ENCODE measurements at regions not wholly inside any gene's neighbourhood (a gene's known extent, or its start where the extent isn't known, plus 50 kb on each side); places are given as distances from the start of the nearest gene placed in this dataset.
"Not testable (repeated sequence)": the region's sequence is repeated elsewhere in the genome, so short reads cannot be mapped to it uniquely, and the experiment has no call there.

GRCh38 chr3:167018591-167019111, 361.4 kb downstream of the ZBBX start:
- H3K9ac ChIP-seq (ENCODE audit: low read length in 5 of 5); H3K4me3 ChIP-seq (ENCODE audit: low read depth in 1 of 5, low read length in 5 of 5); H3K9me3 ChIP-seq (ENCODE audit: control insufficient read depth in 5 of 5, low read length in 5 of 5); H3K27me3 ChIP-seq (ENCODE audit: control insufficient read depth in 5 of 5, insufficient read depth in 4 of 5, low read length in 5 of 5); H3K36me3 ChIP-seq (ENCODE audit: control insufficient read depth in 5 of 5, insufficient read depth in 5 of 5, low read length in 5 of 5); H3K27ac ChIP-seq (ENCODE audit: low read depth, low read length); H3K4me1 ChIP-seq (ENCODE audit: control insufficient read depth in 5 of 5, insufficient read depth in 5 of 5, low read length in 5 of 5): not testable (repeated sequence)

GRCh38 chr3:167012691-167013090, 367.4 kb downstream of the ZBBX start:
- Histone ChIP-seq H3K27me3 (ENCODE audit: control insufficient read depth in 5 of 5, insufficient read depth in 4 of 5, low read length in 5 of 5) (no peaks in the 10 kb centered on the region), H3K27ac (ENCODE audit: low read depth, low read length) (no peak overlapping the region), H3K4me3 (ENCODE audit: low read depth in 1 of 5, low read length in 5 of 5) (no peak overlapping the region), H3K36me3 (ENCODE audit: control insufficient read depth in 5 of 5, insufficient read depth in 5 of 5, low read length in 5 of 5) (no peaks in the 10 kb centered on the region), H3K4me1 (ENCODE audit: control insufficient read depth in 5 of 5, insufficient read depth in 5 of 5, low read length in 5 of 5) (no peaks in the 10 kb centered on the region), H3K9me3 (ENCODE audit: control insufficient read depth in 5 of 5, low read length in 5 of 5) (peaks cover 0 to 3% (median 0%) of the 10 kb centered on the region in 5 donors), H3K9ac (ENCODE audit: low read length in 5 of 5) (no peak overlapping the region)

- H3K9ac ChIP-seq (ENCODE audit: low read length in 5 of 5), result no peak overlapping the region
Observed at GRCh38 chr3:167008791-167009190, 371.3 kb downstream of the ZBBX start.

GRCh38 chr3:167001374-167001773, 378.7 kb downstream of the ZBBX start:
- H3K9ac ChIP-seq (ENCODE audit: low read length in 5 of 5), result no peak overlapping the region
- no peaks in the 10 kb centered on the region for H3K4me1 ChIP-seq (ENCODE audit: control insufficient read depth in 5 of 5, insufficient read depth in 5 of 5, low read length in 5 of 5)
- no peak overlapping the region for H3K27ac ChIP-seq (ENCODE audit: low read depth, low read length)
- no peak overlapping the region for H3K4me3 ChIP-seq (ENCODE audit: low read depth in 1 of 5, low read length in 5 of 5)
- H3K27me3 ChIP-seq (ENCODE audit: control insufficient read depth in 5 of 5, insufficient read depth in 4 of 5, low read length in 5 of 5), result no peaks in the 10 kb centered on the region
- H3K9me3 ChIP-seq (ENCODE audit: control insufficient read depth in 5 of 5, low read length in 5 of 5), result peaks cover 0 to 17% (median 10%) of the 10 kb centered on the region in 5 donors
- no peaks in the 10 kb centered on the region for H3K36me3 ChIP-seq (ENCODE audit: control insufficient read depth in 5 of 5, insufficient read depth in 5 of 5, low read length in 5 of 5)

More at GRCh38 chr3:167008791-167009190, 371.3 kb downstream of the ZBBX start:
- Histone ChIP-seq H3K4me3 (ENCODE audit: low read depth in 1 of 5, low read length in 5 of 5) (no peak overlapping the region), H3K36me3 (ENCODE audit: control insufficient read depth in 5 of 5, insufficient read depth in 5 of 5, low read length in 5 of 5) (no peaks in the 10 kb centered on the region), H3K9me3 (ENCODE audit: control insufficient read depth in 5 of 5, low read length in 5 of 5) (peaks cover 0 to 3% (median 0%) of the 10 kb centered on the region in 5 donors), H3K27me3 (ENCODE audit: control insufficient read depth in 5 of 5, insufficient read depth in 4 of 5, low read length in 5 of 5) (no peaks in the 10 kb centered on the region), H3K27ac (ENCODE audit: low read depth, low read length) (no peak overlapping the region), H3K4me1 (ENCODE audit: control insufficient read depth in 5 of 5, insufficient read depth in 5 of 5, low read length in 5 of 5) (no peaks in the 10 kb centered on the region)

DNA sequence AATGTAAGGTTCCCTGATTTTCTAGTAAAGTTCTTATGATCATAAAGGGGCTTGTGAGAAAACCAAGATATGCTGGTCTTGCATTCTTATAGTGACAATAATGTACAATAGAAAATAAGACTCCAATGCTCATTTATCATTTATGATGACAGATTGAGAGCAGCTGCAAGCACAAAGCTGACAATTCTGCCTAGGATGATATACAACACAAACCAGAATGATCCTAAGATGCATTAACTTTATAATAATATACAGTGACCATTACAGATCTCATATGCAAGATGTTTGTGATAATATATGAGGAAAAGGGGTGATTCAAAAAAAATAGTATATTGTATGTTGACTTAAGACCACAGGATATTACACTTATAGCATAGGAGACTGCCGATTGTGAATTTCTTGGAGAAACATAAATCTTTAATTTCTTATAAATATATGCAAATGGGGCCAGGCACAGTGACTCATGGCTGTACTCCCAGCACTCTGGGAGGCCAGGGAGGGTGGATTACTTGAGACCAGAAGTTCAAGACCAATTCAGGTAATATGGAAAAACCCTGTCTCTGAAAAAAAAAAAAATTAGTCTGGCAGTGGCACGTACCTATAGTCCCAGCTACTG, 387.0 kb downstream of the ZBBX start:
- no peak overlapping the region for H3K9ac ChIP-seq (ENCODE audit: low read length in 5 of 5)
- no peaks in the 10 kb centered on the region for H3K36me3 ChIP-seq (ENCODE audit: control insufficient read depth in 5 of 5, insufficient read depth in 5 of 5, low read length in 5 of 5)
- no peaks in the 10 kb centered on the region for H3K4me1 ChIP-seq (ENCODE audit: control insufficient read depth in 5 of 5, insufficient read depth in 5 of 5, low read length in 5 of 5)
- H3K27me3 ChIP-seq (ENCODE audit: control insufficient read depth in 5 of 5, insufficient read depth in 4 of 5, low read length in 5 of 5), result no peaks in the 10 kb centered on the region
- H3K4me3 ChIP-seq (ENCODE audit: low read depth in 1 of 5, low read length in 5 of 5), result no peak overlapping the region
- H3K9me3 ChIP-seq (ENCODE audit: control insufficient read depth in 5 of 5, low read length in 5 of 5), result no peaks in the 10 kb centered on the region
- H3K27ac ChIP-seq (ENCODE audit: low read depth, low read length), result no peak overlapping the region

GRCh38 chr3:166986000-166986399, 394.1 kb downstream of the ZBBX start:
- no peak overlapping the region for H3K4me3 ChIP-seq (ENCODE audit: low read depth in 1 of 5, low read length in 5 of 5)
- H3K27me3 ChIP-seq (ENCODE audit: control insufficient read depth in 5 of 5, insufficient read depth in 4 of 5, low read length in 5 of 5), result no peaks in the 10 kb centered on the region
- no peak overlapping the region for H3K9ac ChIP-seq (ENCODE audit: low read length in 5 of 5)
- H3K27ac ChIP-seq (ENCODE audit: low read depth, low read length), result no peak overlapping the region
- no peaks in the 10 kb centered on the region for H3K9me3 ChIP-seq (ENCODE audit: control insufficient read depth in 5 of 5, low read length in 5 of 5)
- no peaks in the 10 kb centered on the region for H3K4me1 ChIP-seq (ENCODE audit: control insufficient read depth in 5 of 5, insufficient read depth in 5 of 5, low read length in 5 of 5)
- no peaks in the 10 kb centered on the region for H3K36me3 ChIP-seq (ENCODE audit: control insufficient read depth in 5 of 5, insufficient read depth in 5 of 5, low read length in 5 of 5)

GRCh38 chr3:166975796-166976195, 404.3 kb downstream of the ZBBX start:
- H3K9me3 ChIP-seq (ENCODE audit: control insufficient read depth in 5 of 5, low read length in 5 of 5); H3K4me3 ChIP-seq (ENCODE audit: low read depth in 1 of 5, low read length in 5 of 5); H3K36me3 ChIP-seq (ENCODE audit: control insufficient read depth in 5 of 5, insufficient read depth in 5 of 5, low read length in 5 of 5); H3K27ac ChIP-seq (ENCODE audit: low read depth, low read length); H3K27me3 ChIP-seq (ENCODE audit: control insufficient read depth in 5 of 5, insufficient read depth in 4 of 5, low read length in 5 of 5); H3K4me1 ChIP-seq (ENCODE audit: control insufficient read depth in 5 of 5, insufficient read depth in 5 of 5, low read length in 5 of 5); H3K9ac ChIP-seq (ENCODE audit: low read length in 5 of 5): not testable (repeated sequence)

- H3K27me3 ChIP-seq (ENCODE audit: control insufficient read depth in 5 of 5, insufficient read depth in 4 of 5, low read length in 5 of 5); H3K4me3 ChIP-seq (ENCODE audit: low read depth in 1 of 5, low read length in 5 of 5); H3K9ac ChIP-seq (ENCODE audit: low read length in 5 of 5); H3K4me1 ChIP-seq (ENCODE audit: control insufficient read depth in 5 of 5, insufficient read depth in 5 of 5, low read length in 5 of 5); H3K27ac ChIP-seq (ENCODE audit: low read depth, low read length); H3K36me3 ChIP-seq (ENCODE audit: control insufficient read depth in 5 of 5, insufficient read depth in 5 of 5, low read length in 5 of 5): not testable (repeated sequence)
- H3K9me3 ChIP-seq (ENCODE audit: control insufficient read depth in 5 of 5, low read length in 5 of 5), result peaks cover 5 to 17% (median 11%) of the 10 kb centered on the region in 5 donors
Observed at GRCh38 chr3:166967714-166968113, 412.4 kb downstream of the ZBBX start.

DNA sequence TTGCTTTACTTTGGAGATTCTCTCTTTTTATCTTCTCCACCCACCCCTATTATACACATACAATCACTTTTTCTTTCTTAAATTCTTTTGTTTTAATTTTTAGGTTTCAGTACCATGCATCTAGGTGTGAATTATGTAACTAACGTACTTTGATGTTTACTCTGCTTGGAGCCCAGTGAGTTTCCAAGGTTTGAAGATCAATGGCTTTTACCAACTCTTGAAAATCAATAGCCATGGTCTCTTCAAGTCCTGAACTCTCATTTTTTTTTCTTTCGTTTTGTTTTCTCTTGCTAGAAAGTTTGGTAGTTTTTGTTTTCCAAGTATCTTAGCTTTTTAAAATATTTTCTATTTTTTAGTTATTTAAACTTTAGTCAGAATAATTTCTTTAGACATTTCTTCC, 417.2 kb downstream of the ZBBX start:
- Histone ChIP-seq H3K4me1 (ENCODE audit: control insufficient read depth in 5 of 5, insufficient read depth in 5 of 5, low read length in 5 of 5) (no peaks in the 10 kb centered on the region), H3K4me3 (ENCODE audit: low read depth in 1 of 5, low read length in 5 of 5) (no peak overlapping the region), H3K9me3 (ENCODE audit: control insufficient read depth in 5 of 5, low read length in 5 of 5) (peaks cover 0 to 5% (median 0%) of the 10 kb centered on the region in 5 donors), H3K36me3 (ENCODE audit: control insufficient read depth in 5 of 5, insufficient read depth in 5 of 5, low read length in 5 of 5) (no peaks in the 10 kb centered on the region), H3K9ac (ENCODE audit: low read length in 5 of 5) (no peak overlapping the region), H3K27me3 (ENCODE audit: control insufficient read depth in 5 of 5, insufficient read depth in 4 of 5, low read length in 5 of 5) (no peaks in the 10 kb centered on the region), H3K27ac (ENCODE audit: low read depth, low read length) (no peak overlapping the region)

DNA sequence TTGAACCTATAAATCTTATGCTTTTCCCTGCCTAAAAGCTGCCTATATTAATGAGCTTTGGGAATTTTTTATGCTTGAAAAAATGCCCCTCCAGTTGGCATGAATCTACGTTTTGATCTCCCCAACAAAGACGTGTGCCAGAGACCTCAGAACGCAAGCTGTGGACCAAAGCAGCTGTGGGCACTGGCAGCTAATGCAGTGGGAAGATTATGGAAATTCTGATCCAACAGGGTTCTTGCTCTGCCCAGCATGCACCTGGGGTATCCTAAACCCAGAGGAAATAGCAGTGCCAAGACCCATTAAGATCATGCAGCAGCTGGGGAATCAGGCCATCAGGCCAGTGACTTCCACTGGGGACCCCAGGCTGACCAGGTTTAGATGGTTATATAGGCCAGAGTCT, 423.0 kb downstream of the ZBBX start:
- Histone ChIP-seq H3K27me3 (ENCODE audit: control insufficient read depth in 5 of 5, insufficient read depth in 4 of 5, low read length in 5 of 5) (no peaks in the 10 kb centered on the region), H3K9ac (ENCODE audit: low read length in 5 of 5) (no peak overlapping the region), H3K36me3 (ENCODE audit: control insufficient read depth in 5 of 5, insufficient read depth in 5 of 5, low read length in 5 of 5) (no peaks in the 10 kb centered on the region), H3K9me3 (ENCODE audit: control insufficient read depth in 5 of 5, low read length in 5 of 5) (no peaks in the 10 kb centered on the region), H3K4me3 (ENCODE audit: low read depth in 1 of 5, low read length in 5 of 5) (no peak overlapping the region), H3K4me1 (ENCODE audit: control insufficient read depth in 5 of 5, insufficient read depth in 5 of 5, low read length in 5 of 5) (no peaks in the 10 kb centered on the region), H3K27ac (ENCODE audit: low read depth, low read length) (no peak overlapping the region)
